GM19099 (cell line): ENCODE measurements at regions not wholly inside any gene's neighbourhood (a gene's known extent, or its start where the extent isn't known, plus 50 kb on each side); places are given as distances from the start of the nearest gene placed in this dataset.
A peak's percentile ranks its signal among the peaks of the same experiment; 100 is the strongest.

Experiments
- POLR2A ChIP-seq: IDR thresholded peaks from 3 replicates; pipeline ENCODE4 v1.6.1; 2011; ENCODE audit warnings: low read depth; ENCODE audit not compliant: insufficient read length; ENCODE audit errors: extremely low read depth

- peak; percentile 61 for TF ChIP-seq POLR2A
Observed at GRCh38 chr3:193842029-193842798, 249.2 kb downstream of the OPA1 start.

GRCh38 chr3:193842832-193843473, 249.9 kb downstream of the OPA1 start:
- no peak for TF ChIP-seq POLR2A

GRCh38 chr3:193843474-193844301, 250.7 kb downstream of the OPA1 start:
- peak; percentile 38 for TF ChIP-seq POLR2A

GRCh38 chr3:193844472-193844871, 251.5 kb downstream of the OPA1 start:
- TF ChIP-seq POLR2A = no peak

- no peak for TF ChIP-seq POLR2A
Observed at GRCh38 chr3:193845144-193845543, 252.1 kb downstream of the OPA1 start.

- no peak for TF ChIP-seq POLR2A
Observed at GRCh38 chr3:193846569-193846968, 253.6 kb downstream of the OPA1 start.

- TF ChIP-seq POLR2A = no peak
Observed at GRCh38 chr3:193847402-193847801, 254.4 kb downstream of the OPA1 start.

- no peak for TF ChIP-seq POLR2A
Observed at GRCh38 chr3:193848547-193848946, 255.5 kb downstream of the OPA1 start.

GRCh38 chr3:193850084-193850619, 257.1 kb downstream of the OPA1 start:
- no peak for TF ChIP-seq POLR2A

- TF ChIP-seq POLR2A = no peak
Observed at GRCh38 chr3:193851428-193851847, 258.4 kb downstream of the OPA1 start.

GRCh38 chr3:193851941-193852674, 259.1 kb downstream of the OPA1 start:
- TF ChIP-seq POLR2A = no peak

GRCh38 chr3:193852901-193853300, 259.9 kb downstream of the OPA1 start:
- TF ChIP-seq POLR2A = no peak

- TF ChIP-seq POLR2A = no peak
Observed at GRCh38 chr3:193853511-193854219, 260.7 kb downstream of the OPA1 start.

GRCh38 chr3:193857996-193858395, 265.0 kb downstream of the OPA1 start:
- no peak for TF ChIP-seq POLR2A

GRCh38 chr3:193859195-193859594, 266.2 kb downstream of the OPA1 start:
- no peak for TF ChIP-seq POLR2A

- no peak for TF ChIP-seq POLR2A
Observed at GRCh38 chr3:193861012-193861411, 268.0 kb downstream of the OPA1 start.
